WTC11 (cell line): ENCODE measurements at regions not wholly inside any gene's neighbourhood (a gene's known extent, or its start where the extent isn't known, plus 50 kb on each side); places are given as distances from the start of the nearest gene placed in this dataset.

ENCODE experiments used
- ATAC-seq: fragments of 200-7000 bp; cut with Tn5 transposase; 2 replicates; pipeline ENCODE4 v1.10.0; 2021; ENCODE audit warnings: mild to moderate bottlenecking, moderate library complexity
- CTCF ChIA-PET: fragments of 300-600 bp; sonication (Branson Sonifier 250); formaldehyde crosslinking; loops from one replicate; lab custom pipeline; 2021; ENCODE audit warnings: antibody characterized with exemption; lab: Charles Lee
- POLR2A ChIA-PET: fragments of 350-600 bp; sonication (Branson Sonifier 250); formaldehyde crosslinking; loops from one replicate; lab custom pipeline; 2021; ENCODE audit warnings: antibody characterized with exemption; lab: Charles Lee
- DNase-seq: peaks from one replicate; pipeline ENCODE4 v3.0.0; 2021; ENCODE audit warnings: low spot score
- H3K27ac Mint-ChIP-seq: 2 replicates; pipeline ENCODE4 v1.8.0; 2021; ENCODE audit warnings: mixed read lengths
- H3K27me3 Mint-ChIP-seq: 2 replicates; pipeline ENCODE4 v1.8.0; 2021; ENCODE audit warnings: low read depth, mild to moderate bottlenecking, moderate library complexity, mixed read lengths
- H3K36me3 Mint-ChIP-seq: 2 replicates; pipeline ENCODE4 v1.8.0; 2021; ENCODE audit warnings: mixed read lengths
- H3K4me1 Mint-ChIP-seq: 2 replicates; pipeline ENCODE4 v1.8.0; 2022; ENCODE audit warnings: mixed read lengths
- H3K4me3 Mint-ChIP-seq: 2 replicates; pipeline ENCODE4 v1.8.0; 2021; ENCODE audit warnings: mild to moderate bottlenecking, moderate library complexity, mixed read lengths
- H3K9me3 Mint-ChIP-seq: 2 replicates; pipeline ENCODE4 v1.8.0; 2021; ENCODE audit warnings: mixed read lengths
- ATF1 ChIP-seq: sonication (generic); formaldehyde crosslinking; IDR thresholded peaks from 2 replicates; pipeline ENCODE4 v1.8.1; 2023; ENCODE audit warnings: mild to moderate bottlenecking, moderate library complexity, missing genetic modification reagents
- FOXK1 ChIP-seq: sonication (generic); formaldehyde crosslinking; IDR thresholded peaks from 2 replicates; pipeline ENCODE4 v1.8.0; 2022; ENCODE audit warnings: mild to moderate bottlenecking, moderate library complexity, missing genetic modification reagents
- JAZF1 ChIP-seq: fragments of 250-450 bp; sonication (Bioruptor Pico); IDR thresholded peaks from 2 replicates; pipeline ENCODE4 v1.9.0; 2021; ENCODE audit warnings: moderate library complexity, mild to moderate bottlenecking, inconsistent platforms
- MXD4 ChIP-seq: fragments of 250-450 bp; sonication (Bioruptor Pico); IDR thresholded peaks from 2 replicates; pipeline ENCODE4 v1.8.0; 2021; ENCODE audit warnings: mild to moderate bottlenecking, moderate library complexity, borderline replicate concordance
- NR2C2 ChIP-seq: sonication (generic); formaldehyde crosslinking; IDR thresholded peaks from 2 replicates; pipeline ENCODE4 v1.8.0; 2022; ENCODE audit warnings: mild to moderate bottlenecking, missing genetic modification reagents
- PRRX2 ChIP-seq: fragments of 250-450 bp; sonication (Bioruptor Pico); IDR thresholded peaks from 2 replicates; pipeline ENCODE4 v1.8.0; 2021; ENCODE audit warnings: mild to moderate bottlenecking
- SP1 ChIP-seq: sonication (generic); formaldehyde crosslinking; conservative IDR thresholded peaks from 2 replicates; pipeline ENCODE4 v1.8.1; 2022; ENCODE audit warnings: missing genetic modification reagents
- TCF7 ChIP-seq: sonication (generic); formaldehyde crosslinking; IDR thresholded peaks from 2 replicates; pipeline ENCODE4 v1.8.0; 2022; ENCODE audit warnings: mild to moderate bottlenecking, low read depth, missing genetic modification reagents, moderate library complexity
- TEAD4 ChIP-seq: sonication (generic); formaldehyde crosslinking; IDR thresholded peaks from 2 replicates; pipeline ENCODE4 v1.8.0; 2022; ENCODE audit warnings: mild to moderate bottlenecking, missing genetic modification reagents
- ZNF121 ChIP-seq: sonication (generic); formaldehyde crosslinking; IDR thresholded peaks from 2 replicates; pipeline ENCODE4 v1.8.0; 2023; ENCODE audit warnings: missing genetic modification reagents
- ZNF219 ChIP-seq: sonication (generic); formaldehyde crosslinking; IDR thresholded peaks from 2 replicates; pipeline ENCODE4 v1.8.0; 2023; ENCODE audit warnings: missing genetic modification reagents, mild to moderate bottlenecking, borderline replicate concordance
- TF ChIP-seq, protein P1 (sequence below): fragments of 250-450 bp; sonication (Bioruptor Pico); IDR thresholded peaks from 2 replicates; pipeline ENCODE4 v1.9.0; 2021; ENCODE audit warnings: mild to moderate bottlenecking, borderline replicate concordance
- TF ChIP-seq, protein P2 (sequence below): sonication (generic); formaldehyde crosslinking; IDR thresholded peaks from 2 replicates; pipeline ENCODE4 v1.8.0; 2023; ENCODE audit warnings: missing genetic modification reagents, mild to moderate bottlenecking, borderline replicate concordance
- TF ChIP-seq, protein P3 (sequence below): sonication (generic); formaldehyde crosslinking; IDR thresholded peaks from 2 replicates; pipeline ENCODE4 v1.8.1; 2023; ENCODE audit warnings: mild to moderate bottlenecking, missing genetic modification reagents, moderate library complexity
- TF ChIP-seq, protein P4 (sequence below): sonication (generic); formaldehyde crosslinking; IDR thresholded peaks from 2 replicates; pipeline ENCODE4 v1.8.1; 2023; ENCODE audit warnings: mild to moderate bottlenecking, moderate library complexity, missing genetic modification reagents
- TF ChIP-seq, protein P5 (sequence below): sonication (generic); formaldehyde crosslinking; IDR thresholded peaks from 2 replicates; pipeline ENCODE4 v1.8.1; 2023; ENCODE audit warnings: mild to moderate bottlenecking, missing genetic modification reagents

DNA sequence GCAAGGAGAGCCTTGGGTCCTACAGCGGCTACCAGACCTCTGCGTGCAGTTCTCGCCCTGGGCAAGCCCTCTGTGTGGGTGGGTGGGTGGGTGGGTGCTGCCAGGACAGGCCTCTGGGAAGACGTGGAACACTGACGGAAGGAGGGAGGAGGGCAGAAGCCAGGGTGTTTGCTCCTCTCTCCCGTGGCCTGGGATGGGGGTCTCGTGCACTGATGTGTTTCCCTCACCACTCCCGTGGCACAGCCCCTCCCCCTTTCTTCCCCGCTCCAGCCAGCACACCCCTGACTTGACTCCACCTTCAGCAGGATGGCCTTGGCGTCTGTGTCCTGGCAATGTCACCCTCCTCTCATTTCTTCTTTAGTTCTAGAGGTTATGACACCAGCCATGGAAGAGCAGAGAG is 130.0 kb downstream of the CDH26 start:
- ChIA-PET POLR2A (no interaction called here), CTCF (interaction anchor here (0.7 to 1.9 kb wide), 2 partner anchors 10 to 31 kb away, joined by 4 to 6 read pairs; no protein-coding TSS in a partner anchor)
- ATAC-seq (no peak), DNase-seq (no peak)
- Mint-ChIP-seq H3K36me3 (peaks cover 18% of the 10 kb centered on the region), H3K4me3 (no peak overlapping the region), H3K27ac (no peak overlapping the region), H3K27me3 (peaks cover 81% of the 10 kb centered on the region), H3K4me1 (no peaks in the 10 kb centered on the region), H3K9me3 (peaks cover 22% of the 10 kb centered on the region)
- TF ChIP-seq ZNF121 (CRISPR knock-in tag) (no peak), ZNF219 (CRISPR knock-in tag) (no peak)

DNA sequence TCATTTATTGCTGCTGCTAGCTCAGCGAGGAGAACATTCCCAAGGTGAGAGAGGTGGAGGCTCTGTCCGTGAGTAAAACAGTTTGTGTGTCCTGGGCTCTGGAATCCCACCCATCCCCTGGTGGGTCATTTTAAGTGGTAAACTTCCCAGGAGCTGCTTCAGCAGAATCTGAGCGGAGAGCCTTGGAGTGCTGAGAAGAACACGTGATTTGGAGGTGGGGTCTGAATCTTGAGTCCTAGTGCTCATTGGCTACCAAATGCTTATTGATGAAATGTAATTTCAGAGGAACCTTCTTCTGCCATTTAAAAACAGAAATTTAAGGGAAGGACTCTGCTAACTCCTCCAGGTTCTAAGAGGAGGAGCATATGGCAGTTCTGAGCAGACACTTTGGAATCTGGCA is 132.4 kb downstream of the CDH26 start:
- Mint-ChIP-seq H3K4me3 (no peak overlapping the region), H3K36me3 (peaks cover 28% of the 10 kb centered on the region), H3K27me3 (peaks cover 88% of the 10 kb centered on the region), H3K4me1 (no peaks in the 10 kb centered on the region), H3K27ac (no peak overlapping the region), H3K9me3 (peaks cover 41% of the 10 kb centered on the region)
- ATAC-seq: no peak
- CTCF ChIA-PET: interaction anchor here (0.9 kb wide), 1 partner anchor 33 kb away, joined by 5 read pairs; no protein-coding TSS in a partner anchor
- TF ChIP-seq, protein P1, sequence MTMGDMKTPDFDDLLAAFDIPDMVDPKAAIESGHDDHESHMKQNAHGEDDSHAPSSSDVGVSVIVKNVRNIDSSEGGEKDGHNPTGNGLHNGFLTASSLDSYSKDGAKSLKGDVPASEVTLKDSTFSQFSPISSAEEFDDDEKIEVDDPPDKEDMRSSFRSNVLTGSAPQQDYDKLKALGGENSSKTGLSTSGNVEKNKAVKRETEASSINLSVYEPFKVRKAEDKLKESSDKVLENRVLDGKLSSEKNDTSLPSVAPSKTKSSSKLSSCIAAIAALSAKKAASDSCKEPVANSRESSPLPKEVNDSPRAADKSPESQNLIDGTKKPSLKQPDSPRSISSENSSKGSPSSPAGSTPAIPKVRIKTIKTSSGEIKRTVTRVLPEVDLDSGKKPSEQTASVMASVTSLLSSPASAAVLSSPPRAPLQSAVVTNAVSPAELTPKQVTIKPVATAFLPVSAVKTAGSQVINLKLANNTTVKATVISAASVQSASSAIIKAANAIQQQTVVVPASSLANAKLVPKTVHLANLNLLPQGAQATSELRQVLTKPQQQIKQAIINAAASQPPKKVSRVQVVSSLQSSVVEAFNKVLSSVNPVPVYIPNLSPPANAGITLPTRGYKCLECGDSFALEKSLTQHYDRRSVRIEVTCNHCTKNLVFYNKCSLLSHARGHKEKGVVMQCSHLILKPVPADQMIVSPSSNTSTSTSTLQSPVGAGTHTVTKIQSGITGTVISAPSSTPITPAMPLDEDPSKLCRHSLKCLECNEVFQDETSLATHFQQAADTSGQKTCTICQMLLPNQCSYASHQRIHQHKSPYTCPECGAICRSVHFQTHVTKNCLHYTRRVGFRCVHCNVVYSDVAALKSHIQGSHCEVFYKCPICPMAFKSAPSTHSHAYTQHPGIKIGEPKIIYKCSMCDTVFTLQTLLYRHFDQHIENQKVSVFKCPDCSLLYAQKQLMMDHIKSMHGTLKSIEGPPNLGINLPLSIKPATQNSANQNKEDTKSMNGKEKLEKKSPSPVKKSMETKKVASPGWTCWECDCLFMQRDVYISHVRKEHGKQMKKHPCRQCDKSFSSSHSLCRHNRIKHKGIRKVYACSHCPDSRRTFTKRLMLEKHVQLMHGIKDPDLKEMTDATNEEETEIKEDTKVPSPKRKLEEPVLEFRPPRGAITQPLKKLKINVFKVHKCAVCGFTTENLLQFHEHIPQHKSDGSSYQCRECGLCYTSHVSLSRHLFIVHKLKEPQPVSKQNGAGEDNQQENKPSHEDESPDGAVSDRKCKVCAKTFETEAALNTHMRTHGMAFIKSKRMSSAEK (CRISPR knock-in tag): no peak
- TF ChIP-seq ATF1 (CRISPR knock-in tag): no peak
- no peak for TF ChIP-seq JAZF1 (CRISPR knock-in tag)
- no peak for TF ChIP-seq MXD4 (CRISPR knock-in tag)
- no peak for TF ChIP-seq SP1 (CRISPR knock-in tag)
- TF ChIP-seq, protein P2, sequence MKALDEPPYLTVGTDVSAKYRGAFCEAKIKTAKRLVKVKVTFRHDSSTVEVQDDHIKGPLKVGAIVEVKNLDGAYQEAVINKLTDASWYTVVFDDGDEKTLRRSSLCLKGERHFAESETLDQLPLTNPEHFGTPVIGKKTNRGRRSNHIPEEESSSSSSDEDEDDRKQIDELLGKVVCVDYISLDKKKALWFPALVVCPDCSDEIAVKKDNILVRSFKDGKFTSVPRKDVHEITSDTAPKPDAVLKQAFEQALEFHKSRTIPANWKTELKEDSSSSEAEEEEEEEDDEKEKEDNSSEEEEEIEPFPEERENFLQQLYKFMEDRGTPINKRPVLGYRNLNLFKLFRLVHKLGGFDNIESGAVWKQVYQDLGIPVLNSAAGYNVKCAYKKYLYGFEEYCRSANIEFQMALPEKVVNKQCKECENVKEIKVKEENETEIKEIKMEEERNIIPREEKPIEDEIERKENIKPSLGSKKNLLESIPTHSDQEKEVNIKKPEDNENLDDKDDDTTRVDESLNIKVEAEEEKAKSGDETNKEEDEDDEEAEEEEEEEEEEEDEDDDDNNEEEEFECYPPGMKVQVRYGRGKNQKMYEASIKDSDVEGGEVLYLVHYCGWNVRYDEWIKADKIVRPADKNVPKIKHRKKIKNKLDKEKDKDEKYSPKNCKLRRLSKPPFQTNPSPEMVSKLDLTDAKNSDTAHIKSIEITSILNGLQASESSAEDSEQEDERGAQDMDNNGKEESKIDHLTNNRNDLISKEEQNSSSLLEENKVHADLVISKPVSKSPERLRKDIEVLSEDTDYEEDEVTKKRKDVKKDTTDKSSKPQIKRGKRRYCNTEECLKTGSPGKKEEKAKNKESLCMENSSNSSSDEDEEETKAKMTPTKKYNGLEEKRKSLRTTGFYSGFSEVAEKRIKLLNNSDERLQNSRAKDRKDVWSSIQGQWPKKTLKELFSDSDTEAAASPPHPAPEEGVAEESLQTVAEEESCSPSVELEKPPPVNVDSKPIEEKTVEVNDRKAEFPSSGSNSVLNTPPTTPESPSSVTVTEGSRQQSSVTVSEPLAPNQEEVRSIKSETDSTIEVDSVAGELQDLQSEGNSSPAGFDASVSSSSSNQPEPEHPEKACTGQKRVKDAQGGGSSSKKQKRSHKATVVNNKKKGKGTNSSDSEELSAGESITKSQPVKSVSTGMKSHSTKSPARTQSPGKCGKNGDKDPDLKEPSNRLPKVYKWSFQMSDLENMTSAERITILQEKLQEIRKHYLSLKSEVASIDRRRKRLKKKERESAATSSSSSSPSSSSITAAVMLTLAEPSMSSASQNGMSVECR (CRISPR knock-in tag): no peak
- TF ChIP-seq PRRX2 (CRISPR knock-in tag): no peak
- TF ChIP-seq TEAD4 (CRISPR knock-in tag): no peak
- DNase-seq: no peak
- POLR2A ChIA-PET: no interaction called here

DNA sequence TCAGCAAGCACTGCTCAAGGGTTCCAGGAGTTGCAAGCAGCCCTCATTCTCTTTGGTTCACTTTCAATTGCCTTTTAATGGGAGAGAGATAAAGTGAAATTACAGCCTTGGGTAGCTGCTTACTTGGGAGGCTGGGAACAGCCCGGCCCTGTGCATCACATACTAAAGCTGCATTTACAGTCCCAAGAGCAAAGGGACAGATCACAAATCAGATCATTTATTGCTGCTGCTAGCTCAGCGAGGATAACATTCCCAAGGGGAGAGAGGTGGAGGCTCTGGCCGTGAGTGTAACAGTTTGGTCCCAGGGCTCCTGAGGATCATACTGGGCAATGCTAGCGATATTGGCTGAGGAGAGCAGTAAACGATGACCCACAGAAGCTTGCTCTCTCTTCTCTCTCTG is 133.1 kb downstream of the CDH26 start:
- Mint-ChIP-seq H3K27me3 (peaks cover 86% of the 10 kb centered on the region), H3K9me3 (peaks cover 41% of the 10 kb centered on the region), H3K36me3 (peaks cover 28% of the 10 kb centered on the region), H3K4me1 (no peaks in the 10 kb centered on the region), H3K27ac (no peak overlapping the region), H3K4me3 (no peak overlapping the region)
- TF ChIP-seq, protein P3, sequence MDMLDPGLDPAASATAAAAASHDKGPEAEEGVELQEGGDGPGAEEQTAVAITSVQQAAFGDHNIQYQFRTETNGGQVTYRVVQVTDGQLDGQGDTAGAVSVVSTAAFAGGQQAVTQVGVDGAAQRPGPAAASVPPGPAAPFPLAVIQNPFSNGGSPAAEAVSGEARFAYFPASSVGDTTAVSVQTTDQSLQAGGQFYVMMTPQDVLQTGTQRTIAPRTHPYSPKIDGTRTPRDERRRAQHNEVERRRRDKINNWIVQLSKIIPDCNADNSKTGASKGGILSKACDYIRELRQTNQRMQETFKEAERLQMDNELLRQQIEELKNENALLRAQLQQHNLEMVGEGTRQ: no peak
- TF ChIP-seq FOXK1 (CRISPR knock-in tag): no peak
- TF ChIP-seq, protein P4, sequence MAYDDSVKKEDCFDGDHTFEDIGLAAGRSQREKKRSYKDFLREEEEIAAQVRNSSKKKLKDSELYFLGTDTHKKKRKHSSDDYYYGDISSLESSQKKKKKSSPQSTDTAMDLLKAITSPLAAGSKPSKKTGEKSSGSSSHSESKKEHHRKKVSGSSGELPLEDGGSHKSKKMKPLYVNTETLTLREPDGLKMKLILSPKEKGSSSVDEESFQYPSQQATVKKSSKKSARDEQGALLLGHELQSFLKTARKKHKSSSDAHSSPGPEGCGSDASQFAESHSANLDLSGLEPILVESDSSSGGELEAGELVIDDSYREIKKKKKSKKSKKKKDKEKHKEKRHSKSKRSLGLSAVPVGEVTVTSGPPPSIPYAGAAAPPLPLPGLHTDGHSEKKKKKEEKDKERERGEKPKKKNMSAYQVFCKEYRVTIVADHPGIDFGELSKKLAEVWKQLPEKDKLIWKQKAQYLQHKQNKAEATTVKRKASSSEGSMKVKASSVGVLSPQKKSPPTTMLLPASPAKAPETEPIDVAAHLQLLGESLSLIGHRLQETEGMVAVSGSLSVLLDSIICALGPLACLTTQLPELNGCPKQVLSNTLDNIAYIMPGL (CRISPR knock-in tag): no peak
- no peak for TF ChIP-seq TCF7
- TF ChIP-seq NR2C2 (CRISPR knock-in tag): no peak
- TF ChIP-seq MXD4 (CRISPR knock-in tag): no peak
- TF ChIP-seq, protein P5, sequence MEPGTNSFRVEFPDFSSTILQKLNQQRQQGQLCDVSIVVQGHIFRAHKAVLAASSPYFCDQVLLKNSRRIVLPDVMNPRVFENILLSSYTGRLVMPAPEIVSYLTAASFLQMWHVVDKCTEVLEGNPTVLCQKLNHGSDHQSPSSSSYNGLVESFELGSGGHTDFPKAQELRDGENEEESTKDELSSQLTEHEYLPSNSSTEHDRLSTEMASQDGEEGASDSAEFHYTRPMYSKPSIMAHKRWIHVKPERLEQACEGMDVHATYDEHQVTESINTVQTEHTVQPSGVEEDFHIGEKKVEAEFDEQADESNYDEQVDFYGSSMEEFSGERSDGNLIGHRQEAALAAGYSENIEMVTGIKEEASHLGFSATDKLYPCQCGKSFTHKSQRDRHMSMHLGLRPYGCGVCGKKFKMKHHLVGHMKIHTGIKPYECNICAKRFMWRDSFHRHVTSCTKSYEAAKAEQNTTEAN (CRISPR knock-in tag): no peak
- ChIA-PET POLR2A (no interaction called here), CTCF (interaction anchor here (0.9 kb wide), 1 partner anchor 33 kb away, joined by 5 read pairs; no protein-coding TSS in a partner anchor)
- no peak for ATAC-seq
- no peak for DNase-seq
